ENCODE measurements at regions not wholly inside any gene's neighbourhood (a gene's known extent, or its start where the extent isn't known, plus 50 kb on each side); places are given as distances from the start of the nearest gene placed in this dataset.
"Not testable (repeated sequence)": the region's sequence is repeated elsewhere in the genome, so short reads cannot be mapped to it uniquely, and the experiment has no call there.

DNA sequence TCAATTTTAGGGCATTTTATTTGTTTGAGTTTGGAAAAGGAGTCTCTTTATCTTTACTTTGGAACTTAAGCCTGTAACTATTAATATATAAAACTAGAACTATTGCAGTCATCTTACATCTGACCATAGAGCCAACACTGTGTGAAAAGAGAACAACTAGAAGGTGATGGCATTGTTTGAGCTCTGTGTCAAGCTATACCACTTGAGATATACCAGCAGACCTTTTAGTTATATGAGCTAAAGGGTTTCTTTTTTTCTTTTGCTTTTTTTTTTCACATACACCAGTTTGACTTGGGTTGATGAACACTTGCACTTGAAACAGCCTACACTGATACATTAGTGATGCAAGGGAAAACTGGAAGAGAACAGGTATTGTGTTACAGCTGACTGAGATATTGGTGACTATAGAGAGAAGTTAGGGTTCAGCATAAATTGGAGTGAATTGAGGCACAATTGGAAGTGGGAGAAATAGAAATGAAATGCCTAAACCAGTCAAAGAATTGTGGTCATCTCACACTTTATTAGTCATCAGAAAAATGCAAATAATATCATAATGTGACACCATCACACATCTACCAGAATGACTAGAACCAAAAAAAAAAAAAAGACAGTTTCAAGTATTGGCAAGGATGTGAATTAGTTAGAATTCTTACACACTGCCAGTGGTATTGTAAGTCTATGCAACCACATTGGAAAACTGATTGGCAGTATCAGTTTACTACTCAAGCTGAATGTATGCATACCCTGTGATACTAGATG, 60.9 kb downstream of the ADRB2 start:
- Histone ChIP-seq H3K27me3 (no peaks in the 10 kb centered on the region), H3K4me3 (no peak overlapping the region), H3K36me3 (no peaks in the 10 kb centered on the region), H3K27ac (no peak overlapping the region), H3K4me1 (no peaks in the 10 kb centered on the region), H3K9me3 (no peaks in the 10 kb centered on the region)
- TF ChIP-seq, protein P1, sequence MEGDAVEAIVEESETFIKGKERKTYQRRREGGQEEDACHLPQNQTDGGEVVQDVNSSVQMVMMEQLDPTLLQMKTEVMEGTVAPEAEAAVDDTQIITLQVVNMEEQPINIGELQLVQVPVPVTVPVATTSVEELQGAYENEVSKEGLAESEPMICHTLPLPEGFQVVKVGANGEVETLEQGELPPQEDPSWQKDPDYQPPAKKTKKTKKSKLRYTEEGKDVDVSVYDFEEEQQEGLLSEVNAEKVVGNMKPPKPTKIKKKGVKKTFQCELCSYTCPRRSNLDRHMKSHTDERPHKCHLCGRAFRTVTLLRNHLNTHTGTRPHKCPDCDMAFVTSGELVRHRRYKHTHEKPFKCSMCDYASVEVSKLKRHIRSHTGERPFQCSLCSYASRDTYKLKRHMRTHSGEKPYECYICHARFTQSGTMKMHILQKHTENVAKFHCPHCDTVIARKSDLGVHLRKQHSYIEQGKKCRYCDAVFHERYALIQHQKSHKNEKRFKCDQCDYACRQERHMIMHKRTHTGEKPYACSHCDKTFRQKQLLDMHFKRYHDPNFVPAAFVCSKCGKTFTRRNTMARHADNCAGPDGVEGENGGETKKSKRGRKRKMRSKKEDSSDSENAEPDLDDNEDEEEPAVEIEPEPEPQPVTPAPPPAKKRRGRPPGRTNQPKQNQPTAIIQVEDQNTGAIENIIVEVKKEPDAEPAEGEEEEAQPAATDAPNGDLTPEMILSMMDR (IDR thresholded peaks at IDR 0.05): no peak
- no peak for TF ChIP-seq POLR2A (IDR thresholded peaks at IDR 0.05)
- no peak for ATAC-seq
- no peak for DNase-seq
- intact Hi-C loops (cut with DNase I): no loop called here

- ATAC-seq; H3K9me3 ChIP-seq; DNase-seq; intact Hi-C loops (cut with DNase I); H3K27ac ChIP-seq; H3K27me3 ChIP-seq; H3K4me3 ChIP-seq; H3K4me1 ChIP-seq; H3K36me3 ChIP-seq: not testable (repeated sequence)
- WGBS (ENCODE audit: insufficient coverage, low coverage, low lambda C conversion rate, missing lambda C conversion rate): 79% methylated on average over 5 of the region's 5 CpGs
Observed at GRCh38 chr5:148889936-148890335, 63.5 kb downstream of the ADRB2 start.

GRCh38 chr5:148895441-148895840, 69.0 kb downstream of the ADRB2 start:
- intact Hi-C loops (cut with DNase I); ATAC-seq; H3K4me1 ChIP-seq; DNase-seq; H3K27me3 ChIP-seq; H3K4me3 ChIP-seq; H3K9me3 ChIP-seq; H3K27ac ChIP-seq; H3K36me3 ChIP-seq: not testable (repeated sequence)
- WGBS (ENCODE audit: insufficient coverage, low coverage, low lambda C conversion rate, missing lambda C conversion rate): 83% methylated on average over 1 of the region's 1 CpG

GRCh38 chr5:148897842-148898241, 71.4 kb downstream of the ADRB2 start:
- no peaks in the 10 kb centered on the region for H3K36me3 ChIP-seq
- no peaks in the 10 kb centered on the region for H3K27me3 ChIP-seq
- no peak overlapping the region for H3K4me3 ChIP-seq
- H3K9me3 ChIP-seq: no peaks in the 10 kb centered on the region
- no peaks in the 10 kb centered on the region for H3K4me1 ChIP-seq
- intact Hi-C loops (cut with DNase I): no loop called here
- TF ChIP-seq POLR2A (IDR thresholded peaks at IDR 0.05): no peak
- TF ChIP-seq, protein P1 (IDR thresholded peaks at IDR 0.05): no peak
- H3K27ac ChIP-seq: no peak overlapping the region
- WGBS (ENCODE audit: insufficient coverage, low coverage, low lambda C conversion rate, missing lambda C conversion rate): 75% methylated on average over 9 of the region's 9 CpGs
- no peak for ATAC-seq
- DNase-seq: no peak

DNA sequence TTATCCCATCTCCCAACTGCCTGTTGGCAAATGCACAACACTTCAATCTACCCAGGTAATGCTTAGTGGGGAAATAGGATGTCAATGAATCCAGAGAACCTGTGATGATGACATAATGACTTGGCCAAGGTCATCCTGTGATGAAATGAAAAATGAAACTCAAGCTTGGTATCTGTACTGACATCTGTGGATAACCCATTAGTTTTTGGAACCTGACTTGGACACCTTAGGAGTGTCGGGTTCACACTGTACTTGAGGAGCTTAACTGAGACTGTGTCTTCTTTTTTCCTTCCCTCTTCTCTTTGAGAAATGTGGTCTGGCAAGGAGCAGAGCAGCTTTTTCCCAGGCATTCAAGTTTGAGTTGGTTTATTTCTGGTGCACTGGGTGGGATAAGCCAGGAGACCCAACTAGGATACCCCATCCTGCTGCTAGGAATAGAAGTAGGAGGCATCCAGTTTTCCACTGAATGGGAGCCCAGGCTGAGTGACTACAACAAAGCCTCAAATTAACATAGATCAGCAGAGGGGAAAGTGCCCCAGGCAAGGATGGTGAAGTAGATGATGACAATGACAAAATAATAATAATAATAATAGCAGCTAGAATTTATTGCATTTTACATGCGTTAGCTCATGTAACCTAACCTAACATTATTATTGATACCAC, 72.1 kb downstream of the ADRB2 start:
- DNase-seq: no peak

More for the DNA sequence above, 72.1 kb downstream of the ADRB2 start:
- WGBS (ENCODE audit: insufficient coverage, low coverage, low lambda C conversion rate, missing lambda C conversion rate): 90% methylated on average over 2 of the region's 2 CpGs
- Histone ChIP-seq H3K27ac (no peak overlapping the region), H3K27me3 (no peaks in the 10 kb centered on the region), H3K4me3 (no peak overlapping the region), H3K9me3 (no peaks in the 10 kb centered on the region), H3K4me1 (no peaks in the 10 kb centered on the region), H3K36me3 (no peaks in the 10 kb centered on the region)
- intact Hi-C loops (cut with DNase I): no loop called here
- ATAC-seq: no peak
- no peak for TF ChIP-seq POLR2A (IDR thresholded peaks at IDR 0.05)
- TF ChIP-seq, protein P1 (IDR thresholded peaks at IDR 0.05): no peak

All from right lobe of liver (tissue), 6 donors.